ELF-1 (cell line): ENCODE measurements at regions not wholly inside any gene's neighbourhood (a gene's known extent, or its start where the extent isn't known, plus 50 kb on each side); places are given as distances from the start of the nearest gene placed in this dataset.

Experiments
- DNase-seq: peaks from one replicate; pipeline ENCODE4 v3.0.0-alpha.2; 2016; ENCODE audit warnings: low read depth, low spot score

- DNase-seq: no peak
Measured at GRCh38 chr4:115803825-115804224, 690.4 kb upstream of the NDST4 start.

DNA sequence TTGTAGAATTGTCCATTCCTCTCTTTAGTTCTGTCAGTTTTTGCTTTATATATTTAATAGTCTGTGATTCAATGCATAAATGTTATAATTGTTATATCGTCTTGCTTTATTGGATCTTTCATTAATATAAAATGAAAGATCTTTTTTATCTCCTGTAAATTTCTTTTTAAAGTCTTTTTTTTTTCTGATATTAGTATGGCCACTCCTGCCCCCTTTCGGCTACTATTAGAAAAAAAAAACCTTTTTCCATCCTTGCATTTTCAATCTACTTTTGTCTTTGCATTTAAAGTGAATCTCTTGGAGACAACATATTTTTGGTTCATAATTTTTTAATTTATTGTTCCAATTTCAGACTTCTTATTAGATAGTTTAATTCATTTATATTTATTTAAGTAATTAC lies 677.4 kb upstream of the NDST4 start:
- no peak for DNase-seq

DNA sequence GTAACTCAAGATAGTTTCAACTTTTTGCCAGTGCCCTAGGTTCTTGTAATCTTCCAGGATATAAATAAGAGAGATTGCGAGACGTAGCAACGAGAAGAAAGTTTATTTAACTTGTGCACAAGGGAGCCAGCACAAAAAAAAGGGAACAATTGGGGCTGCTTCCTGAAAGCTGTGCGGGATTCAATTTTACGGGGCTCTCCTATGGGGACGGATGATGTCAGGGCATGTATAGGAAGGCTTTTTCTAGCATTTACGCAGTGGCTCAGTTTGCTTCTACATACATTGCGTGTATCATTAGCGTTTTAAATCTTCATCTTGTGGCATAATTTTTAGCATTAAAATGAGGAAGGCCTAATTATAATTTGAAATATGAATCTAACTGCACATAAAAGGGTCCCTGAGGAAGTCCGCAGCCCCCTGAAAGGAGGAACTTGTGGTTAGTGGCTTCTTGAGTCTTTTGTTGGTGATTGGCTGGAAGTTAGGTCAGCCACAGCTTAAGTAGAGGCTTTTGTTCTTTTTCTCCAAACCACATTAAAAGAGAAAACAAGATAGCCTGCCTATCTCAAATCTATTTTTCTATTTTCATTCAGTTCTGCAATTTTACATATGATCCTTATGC lies 668.2 kb upstream of the NDST4 start:
- no peak for DNase-seq

GRCh38 chr4:115780835-115781234 lies 667.4 kb upstream of the NDST4 start:
- no peak for DNase-seq

GRCh38 chr4:115780268-115780667 lies 666.8 kb upstream of the NDST4 start:
- DNase-seq: no peak

DNA sequence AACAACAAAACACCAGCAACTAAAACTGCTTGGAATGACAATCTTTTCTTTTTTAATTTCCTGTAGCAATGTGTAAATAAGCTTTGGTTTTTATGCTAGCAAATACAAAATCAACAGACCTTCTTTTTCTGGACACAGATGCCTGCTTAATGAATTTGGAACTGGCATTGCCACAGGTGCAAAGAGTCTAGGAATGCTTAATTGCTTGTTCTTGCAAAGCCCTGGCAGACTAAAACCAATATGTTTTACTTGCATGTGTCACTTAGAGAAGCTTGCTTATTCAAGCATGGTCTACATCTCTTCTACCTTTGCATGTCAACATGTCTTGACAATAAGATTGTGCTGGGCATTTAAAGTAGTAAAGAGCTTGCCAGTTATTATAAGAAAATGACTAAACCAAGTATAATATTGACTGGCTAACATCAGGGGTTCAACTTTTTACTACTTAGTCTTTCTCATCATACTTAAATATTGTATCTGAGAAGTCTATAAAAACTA lies 656.7 kb upstream of the NDST4 start:
- no peak for DNase-seq

DNA sequence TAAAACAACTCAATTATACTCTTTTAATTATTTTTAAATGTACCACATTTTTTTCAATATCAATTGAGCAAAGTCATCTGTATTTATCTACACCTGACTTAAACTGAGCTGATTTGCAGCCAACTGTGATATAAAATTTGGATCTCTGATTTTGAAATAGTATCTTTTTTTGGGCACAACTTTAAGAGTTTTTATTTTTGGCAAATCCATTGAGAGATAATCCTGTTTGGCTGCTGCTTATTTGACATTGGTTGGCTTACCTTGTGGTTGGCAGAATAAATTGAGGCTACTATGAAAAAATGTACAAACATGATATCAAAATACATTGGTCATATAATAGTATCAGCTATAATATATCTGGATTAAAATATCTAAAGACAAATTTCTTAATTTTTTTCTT lies 656.0 kb upstream of the NDST4 start:
- DNase-seq: no peak

GRCh38 chr4:115763051-115763450 lies 649.6 kb upstream of the NDST4 start:
- no peak for DNase-seq

GRCh38 chr4:115759231-115759630 lies 645.8 kb upstream of the NDST4 start:
- DNase-seq: no peak

DNA sequence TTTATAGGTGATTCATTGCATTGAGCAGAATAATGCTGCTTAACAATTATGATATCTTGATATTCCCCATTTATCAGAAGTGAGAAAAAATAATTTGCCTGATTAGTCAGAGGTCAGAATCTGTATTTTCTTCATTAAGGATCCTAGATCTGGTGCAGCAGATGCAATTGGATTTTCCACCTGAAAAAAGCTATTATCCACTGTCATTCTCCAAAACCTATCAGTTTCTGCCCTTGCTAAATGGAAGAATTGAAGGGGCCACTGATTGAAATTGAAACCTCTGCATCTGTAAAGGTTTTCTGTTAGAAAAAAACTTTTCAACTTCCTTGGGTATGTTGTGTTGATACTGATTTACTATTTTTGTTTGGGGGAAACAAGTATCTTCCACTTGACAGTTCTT lies 636.0 kb upstream of the NDST4 start:
- DNase-seq: no peak

- DNase-seq: no peak
Measured at GRCh38 chr4:115740806-115741205, 627.4 kb upstream of the NDST4 start.

DNA sequence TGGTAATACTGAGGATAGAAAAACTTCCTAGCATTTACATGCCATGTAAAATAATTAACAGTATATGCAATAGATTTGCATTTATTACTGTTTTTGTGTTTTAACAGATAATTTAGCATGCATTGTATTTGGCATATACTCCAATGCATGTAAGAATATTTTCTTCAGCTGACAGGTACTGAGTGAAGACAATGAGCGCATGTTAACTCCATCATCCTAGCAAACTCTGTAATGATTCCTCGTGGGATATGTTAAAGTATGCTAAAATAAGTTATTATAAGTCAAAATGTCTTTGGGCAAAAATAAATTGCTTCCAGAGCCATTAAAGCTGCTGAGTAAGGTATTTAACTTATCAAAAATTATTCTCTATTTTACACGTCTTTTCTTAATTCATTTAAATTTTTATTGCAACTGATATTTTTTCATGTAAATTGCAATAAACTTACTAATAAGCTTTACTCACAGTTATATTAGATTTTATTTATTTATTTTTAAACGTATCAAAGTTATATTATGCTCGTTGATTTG lies 616.4 kb upstream of the NDST4 start:
- no peak for DNase-seq

DNA sequence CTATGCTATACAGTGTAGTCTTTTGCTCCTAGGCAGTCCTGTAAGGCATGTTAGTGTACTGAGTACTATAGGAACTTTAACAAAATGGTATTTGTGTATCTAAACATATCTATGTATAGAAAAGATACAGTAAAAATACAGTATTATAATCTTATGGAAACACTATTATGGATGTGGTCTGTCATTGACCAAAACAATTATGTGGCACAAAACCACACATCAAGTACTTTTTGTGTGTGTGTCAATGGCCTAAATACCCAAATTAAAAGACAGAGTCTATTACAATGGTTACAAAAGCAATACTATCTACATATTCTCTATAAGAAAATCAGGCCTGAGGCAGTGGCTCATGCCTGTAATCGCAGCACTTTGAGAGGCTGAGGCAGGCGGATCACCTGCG lies 610.2 kb upstream of the NDST4 start:
- DNase-seq: no peak

DNA sequence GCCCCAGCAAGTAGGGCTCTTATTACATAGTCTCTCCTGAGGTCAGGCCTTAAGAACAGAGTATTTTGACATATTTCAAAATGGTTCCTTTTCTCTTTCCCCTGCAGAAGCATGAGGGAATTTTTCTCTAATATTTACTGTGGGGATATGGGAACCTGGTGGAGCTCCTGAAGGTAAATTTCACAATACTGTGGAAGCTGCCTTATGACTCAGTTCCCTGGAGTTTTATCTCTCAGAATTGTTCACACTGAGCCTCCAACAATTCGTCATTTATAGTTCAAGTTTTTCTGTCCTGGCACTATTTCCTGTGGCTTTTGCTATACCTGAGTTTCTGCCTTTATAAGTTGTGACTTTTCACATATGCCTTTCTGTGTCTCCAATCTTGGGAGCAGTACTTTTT lies 607.2 kb upstream of the NDST4 start:
- DNase-seq: no peak

DNA sequence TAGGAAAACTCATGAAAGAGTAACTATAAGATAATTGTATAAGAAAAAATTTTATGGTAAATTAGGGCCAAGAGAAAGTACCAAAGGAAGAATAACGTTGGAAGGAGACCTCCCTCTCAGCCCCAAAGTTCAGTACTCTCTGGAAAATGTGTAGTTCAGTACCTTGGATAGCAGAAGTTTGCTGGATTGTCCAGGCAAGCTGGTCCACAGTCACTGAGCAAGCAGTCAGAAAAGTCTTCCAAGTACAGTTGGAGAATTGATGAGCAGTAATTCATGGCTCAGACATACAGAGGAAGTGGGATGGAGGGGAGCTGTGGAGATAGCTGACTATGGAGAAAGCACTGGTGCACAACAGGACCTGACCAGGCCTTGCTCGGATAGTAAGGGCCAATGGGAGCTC lies 598.2 kb upstream of the NDST4 start:
- peak; percentile 4 for DNase-seq

- no peak for DNase-seq
Measured at GRCh38 chr4:115688961-115689360, 575.5 kb upstream of the NDST4 start.

GRCh38 chr4:115687052-115687755 lies 573.8 kb upstream of the NDST4 start:
- DNase-seq: no peak

DNA sequence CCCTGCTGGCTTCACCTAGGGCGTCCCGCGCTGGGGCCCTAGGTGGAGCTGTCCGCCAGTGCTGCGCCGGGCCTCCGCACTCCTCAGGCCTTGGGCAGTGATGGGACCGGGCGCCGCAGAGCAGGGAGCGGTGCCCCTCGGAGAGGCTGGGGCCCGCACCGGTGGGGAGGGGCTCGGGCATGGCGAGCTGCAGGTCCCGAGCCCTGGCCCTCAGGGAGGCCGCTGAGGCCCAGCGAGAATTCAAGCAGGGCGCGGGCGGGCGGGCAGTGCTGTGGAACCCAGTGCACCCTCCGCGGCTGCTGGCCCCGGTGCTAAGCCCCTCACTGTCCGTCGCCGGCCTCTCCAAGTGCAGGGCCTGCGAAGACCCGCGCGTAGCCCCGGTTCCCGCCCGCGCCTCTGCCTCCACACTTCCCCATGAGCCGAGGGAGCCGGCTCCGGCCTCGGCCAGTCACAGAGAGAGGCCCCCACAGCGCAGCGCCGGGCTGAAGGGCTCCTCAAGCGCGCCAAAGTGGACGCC lies 565.1 kb upstream of the NDST4 start:
- DNase-seq: no peak

GRCh38 chr4:115675719-115676118 lies 562.3 kb upstream of the NDST4 start:
- no peak for DNase-seq

DNA sequence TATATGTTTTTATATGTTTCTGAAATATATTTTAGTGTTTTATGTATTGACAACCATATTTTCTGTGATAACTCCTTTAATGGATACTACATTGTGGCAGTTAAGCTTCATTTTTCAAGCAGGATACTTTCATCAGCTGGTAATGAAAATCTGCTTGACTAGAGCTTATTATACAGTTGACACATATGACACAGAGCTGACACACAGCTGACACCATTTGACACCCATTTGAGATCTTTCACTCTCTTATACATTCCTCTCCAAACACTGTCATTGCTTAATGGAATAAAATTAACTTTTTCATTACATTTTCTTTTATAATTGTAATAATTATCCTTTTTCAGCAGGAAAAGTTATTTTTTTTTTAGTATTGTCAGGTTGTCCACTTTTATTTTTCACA lies 561.1 kb upstream of the NDST4 start:
- DNase-seq: no peak

DNA sequence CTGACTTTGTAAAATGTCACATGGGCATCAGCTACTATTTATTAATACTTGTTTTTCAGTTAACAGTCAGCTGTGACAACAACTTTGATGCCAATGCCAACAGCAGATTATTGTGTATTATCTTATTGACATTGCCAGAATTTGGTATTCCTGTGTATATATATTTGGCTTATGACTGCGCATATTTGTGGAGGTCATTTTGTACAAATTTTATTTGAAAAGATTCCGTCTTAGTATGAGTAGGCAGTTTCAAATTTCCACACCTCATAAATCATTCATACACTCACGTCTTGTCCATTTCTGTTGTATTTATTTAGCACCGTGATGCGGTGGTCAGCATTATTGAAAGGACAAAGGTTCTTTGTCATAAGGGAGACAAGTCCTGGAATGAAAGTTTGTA lies 558.2 kb upstream of the NDST4 start:
- no peak for DNase-seq

GRCh38 chr4:115670930-115671329 lies 557.5 kb upstream of the NDST4 start:
- no peak for DNase-seq

DNA sequence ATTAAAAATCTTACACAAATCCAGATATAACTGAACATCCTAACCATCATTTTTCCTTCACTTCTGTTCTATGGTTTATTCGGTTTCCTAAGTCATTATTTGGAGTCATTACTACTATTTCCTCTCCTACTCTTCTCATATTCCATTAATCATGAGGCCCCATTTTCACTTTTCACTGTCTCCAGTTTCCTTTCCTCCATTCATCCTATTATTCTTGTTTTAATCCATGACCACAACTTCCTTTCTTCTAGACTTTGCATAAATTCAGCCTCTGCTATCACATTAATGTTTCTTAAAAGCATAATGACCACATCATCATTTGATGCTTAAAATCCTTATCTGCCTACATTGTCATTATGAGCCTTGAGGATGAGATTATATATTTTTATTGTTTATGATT lies 555.0 kb upstream of the NDST4 start:
- DNase-seq: no peak
